Inflammatory macrophage treated with lipopolysaccharide for 4 hours (primary cell): ENCODE measurements at regions not wholly inside any gene's neighbourhood (a gene's known extent, or its start where the extent isn't known, plus 50 kb on each side); places are given as distances from the start of the nearest gene placed in this dataset.
"Not testable (repeated sequence)": the region's sequence is repeated elsewhere in the genome, so short reads cannot be mapped to it uniquely, and the experiment has no call there.

Experiments
- DNase-seq: peaks from one replicate; pipeline ENCODE4 v3.0.0-alpha.2; 2020

DNA sequence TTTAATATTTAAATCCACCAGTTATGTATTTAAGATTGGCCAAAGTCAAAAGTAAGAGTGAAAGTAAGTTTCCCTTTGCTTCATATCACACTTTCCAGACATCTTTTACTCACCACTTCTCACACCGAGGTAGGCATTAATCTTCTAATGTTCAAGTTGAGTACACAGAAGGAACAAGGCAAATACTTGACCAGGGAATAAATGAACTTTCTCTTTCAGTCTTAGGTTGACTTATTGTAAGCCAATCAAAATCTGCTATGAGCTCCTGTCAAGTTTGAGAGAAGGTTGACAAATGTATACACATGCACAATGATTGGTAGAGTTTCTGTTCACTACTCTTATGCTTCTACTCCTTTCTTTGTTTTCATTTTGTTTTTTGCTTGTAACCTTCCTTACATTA, 842.5 kb downstream of the REEP3 start:
- DNase-seq = no peak

DNA sequence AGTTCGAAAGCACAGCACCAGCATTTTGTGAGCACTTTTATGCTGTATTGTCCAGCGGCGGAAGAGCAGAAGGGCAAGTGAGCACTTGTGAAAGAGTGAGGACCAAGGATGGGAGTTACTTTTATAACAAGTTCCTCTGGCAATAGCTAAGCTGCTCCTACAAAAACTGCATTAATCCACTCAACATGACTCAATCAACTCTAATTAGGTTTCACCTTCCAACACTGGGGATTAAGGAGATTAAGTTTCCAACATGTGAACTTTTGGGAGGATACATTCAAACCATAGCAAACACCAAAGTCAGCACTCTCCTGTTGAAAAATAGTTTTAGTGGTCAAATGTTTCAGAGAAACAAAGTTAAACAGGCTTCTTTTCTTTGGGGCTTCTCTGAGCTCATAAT, 844.5 kb downstream of the REEP3 start:
- no peak for DNase-seq

DNA sequence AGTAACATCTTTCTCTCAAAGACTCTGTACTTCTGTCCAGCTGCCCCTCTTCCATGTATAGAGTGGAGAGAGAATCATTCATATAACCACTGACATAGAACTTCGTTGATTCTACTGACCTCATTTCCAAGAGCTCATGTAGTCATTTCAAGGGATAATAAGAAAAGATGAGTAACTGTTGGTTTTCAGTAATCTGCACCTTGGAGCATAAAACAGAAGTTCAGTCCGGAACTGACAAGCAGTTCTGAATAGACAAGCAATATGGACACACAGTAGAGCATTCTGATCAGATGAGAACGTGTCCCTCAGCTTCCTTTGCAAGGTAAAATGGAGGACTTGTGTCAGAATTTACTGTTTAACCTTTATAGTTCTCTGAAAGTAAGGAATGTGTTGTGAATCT, 847.1 kb downstream of the REEP3 start:
- DNase-seq = no peak

DNA sequence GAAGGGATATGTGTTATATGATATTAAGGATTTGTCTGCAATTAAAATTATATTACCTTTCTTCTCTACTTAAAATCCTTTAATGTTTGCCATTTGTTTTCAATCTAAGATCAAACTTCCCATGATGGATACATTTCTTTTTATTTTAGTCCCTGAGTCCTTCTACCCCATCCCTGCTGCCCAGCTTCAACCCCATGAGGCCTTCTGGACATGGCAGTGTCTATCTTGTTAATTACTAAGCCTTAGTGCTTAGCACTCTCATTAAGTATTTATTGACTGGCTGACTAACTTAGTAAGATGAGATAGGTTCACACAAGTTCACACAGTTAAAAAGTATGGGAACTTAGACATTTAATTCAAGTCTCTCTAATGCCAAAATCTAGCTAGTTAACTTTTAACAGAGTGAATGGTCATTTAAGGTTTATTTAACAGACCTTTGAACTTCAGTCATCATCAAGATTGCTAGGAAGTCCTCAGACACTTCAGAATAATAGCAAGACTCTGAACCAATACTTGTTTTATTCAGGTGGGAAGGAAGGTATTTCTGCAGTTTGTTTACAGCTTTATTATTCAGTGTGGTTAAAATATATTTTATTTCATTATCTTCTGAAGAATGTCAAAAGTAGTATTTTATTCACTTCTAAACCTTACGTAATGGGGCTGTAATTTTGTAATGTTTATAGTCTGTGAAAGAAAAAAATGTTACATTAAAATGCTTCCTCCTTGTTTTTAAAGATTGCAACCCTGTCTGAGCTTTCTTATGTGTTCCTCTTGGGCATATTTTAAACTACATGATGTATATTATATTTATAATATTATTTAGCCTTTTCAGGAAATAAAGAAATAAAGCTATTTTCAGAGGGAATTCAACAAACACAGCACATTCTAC, 848.9 kb downstream of the REEP3 start:
- no peak for DNase-seq

DNA sequence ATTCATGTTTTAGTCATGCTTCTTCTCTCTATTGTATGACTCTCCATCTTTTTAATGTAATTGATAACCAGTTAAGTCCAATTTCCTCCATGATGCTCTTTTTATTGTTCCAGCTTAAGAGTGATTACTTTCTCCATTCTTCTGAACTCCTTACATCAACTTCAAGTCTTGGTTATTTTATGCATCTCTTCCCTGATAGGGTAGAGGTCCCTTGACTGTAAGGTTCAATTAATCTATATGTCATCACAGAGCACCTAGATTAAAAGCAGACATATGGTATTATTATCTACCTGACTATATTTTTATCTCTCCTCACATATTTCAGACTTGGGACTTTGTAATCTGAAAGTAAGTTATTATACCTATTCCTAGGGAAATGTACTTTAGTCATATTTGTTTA, 853.1 kb downstream of the REEP3 start:
- no peak for DNase-seq

DNA sequence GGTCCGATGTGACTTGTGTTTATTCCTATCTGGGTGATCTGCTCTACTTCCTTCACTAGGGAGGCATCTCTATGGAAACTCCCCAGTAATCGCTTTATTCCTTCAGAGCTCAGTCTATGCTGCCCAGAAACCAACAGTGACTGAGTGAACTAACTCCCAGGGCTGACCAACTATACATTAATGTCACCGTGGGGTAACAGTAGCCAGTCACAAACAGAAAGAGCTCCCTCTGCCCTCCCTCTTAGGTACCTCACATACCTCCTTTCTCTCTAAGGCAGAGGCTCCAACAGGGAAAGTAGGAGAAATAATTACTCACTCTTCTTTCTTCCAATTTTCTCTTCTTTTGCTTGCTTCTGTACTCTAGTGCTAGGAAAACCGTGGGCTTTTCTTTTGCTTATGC, 855.0 kb downstream of the REEP3 start:
- no peak for DNase-seq

DNA sequence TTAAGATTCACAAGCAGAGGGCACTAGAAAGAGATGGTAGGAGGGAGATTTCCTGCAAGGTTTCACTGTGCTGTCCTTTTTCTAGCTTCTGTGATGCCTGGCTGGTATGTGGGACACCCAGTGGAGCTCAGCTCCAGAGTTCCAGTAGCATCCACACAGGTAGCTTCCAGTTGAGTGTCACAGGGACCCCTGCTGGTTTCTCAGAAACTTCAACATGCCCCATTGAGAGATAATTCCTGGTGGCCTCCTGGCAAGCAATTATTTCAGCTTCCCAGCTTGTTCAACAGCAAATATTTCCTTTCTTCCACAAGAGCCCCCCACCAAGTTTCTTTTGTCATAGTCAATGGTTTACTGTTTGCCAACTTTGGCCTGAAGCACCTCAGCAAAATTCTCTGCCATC, 858.7 kb downstream of the REEP3 start:
- DNase-seq = no peak

DNA sequence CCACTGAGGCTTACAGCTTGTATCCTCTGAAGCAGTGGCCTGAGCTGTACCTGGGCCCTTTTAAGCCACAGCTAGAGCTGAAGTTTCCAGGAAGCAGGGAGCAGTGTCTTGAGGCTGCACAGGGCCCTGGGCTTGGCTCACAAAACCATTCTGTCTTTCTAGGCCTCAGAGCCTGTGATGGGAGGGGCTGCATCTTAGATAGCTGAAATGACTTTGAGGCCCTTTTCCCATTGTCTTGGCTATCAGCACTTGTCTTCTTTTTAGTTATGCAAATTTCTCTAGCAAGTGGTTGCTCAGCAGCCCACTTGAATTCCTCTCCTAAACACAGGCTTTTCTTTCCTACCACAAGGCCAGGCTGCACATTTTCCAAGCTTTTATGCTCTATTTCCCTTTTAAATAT, 864.2 kb downstream of the REEP3 start:
- no peak for DNase-seq

DNA sequence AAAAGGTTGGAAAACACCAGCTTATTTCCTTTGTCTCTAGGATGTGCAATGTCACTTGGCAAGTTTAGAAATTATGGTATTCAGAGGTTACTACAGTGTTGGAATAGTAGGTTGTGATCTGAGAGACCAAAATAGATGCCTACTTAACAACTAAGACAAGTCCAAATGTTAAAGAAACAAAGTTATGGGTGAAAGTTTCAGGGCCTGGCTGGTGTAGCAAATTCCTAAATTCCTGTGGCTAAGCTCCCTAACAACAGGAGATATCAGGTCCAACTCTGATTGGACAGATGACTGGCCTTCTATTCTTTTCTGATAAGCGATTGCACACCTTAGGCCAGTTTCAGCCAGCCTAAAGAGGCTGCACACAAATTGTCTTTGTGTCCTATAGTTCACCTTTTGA, 873.5 kb downstream of the REEP3 start:
- no peak for DNase-seq

DNA sequence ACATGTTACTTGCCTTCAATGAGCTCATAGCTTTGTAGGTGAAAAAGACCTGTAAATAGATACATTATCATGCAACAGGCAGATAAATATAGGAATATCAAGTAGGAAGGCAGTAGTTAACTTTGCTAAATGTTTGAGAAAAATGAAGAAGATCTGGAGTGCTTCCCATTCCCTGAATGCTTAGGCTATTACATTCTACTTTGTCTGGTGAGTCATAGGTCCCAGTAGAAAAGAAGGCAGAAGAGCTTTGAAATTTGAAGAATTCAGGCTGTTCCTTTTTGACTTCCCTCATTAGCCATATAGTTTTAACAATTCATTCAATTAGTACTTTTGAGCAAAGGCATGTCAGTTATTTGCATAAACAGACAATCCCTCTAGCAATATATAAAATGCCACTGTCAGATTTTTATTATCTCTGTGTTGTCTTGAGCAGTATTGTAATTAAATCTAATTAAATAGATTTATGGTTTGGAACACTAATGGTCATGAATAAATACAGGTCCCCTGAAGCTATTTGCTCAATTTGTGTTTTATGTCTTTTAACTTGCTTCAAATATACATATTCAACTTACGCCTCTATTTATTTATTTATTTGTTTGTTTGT, 875.0 kb downstream of the REEP3 start:
- DNase-seq = no peak

DNA sequence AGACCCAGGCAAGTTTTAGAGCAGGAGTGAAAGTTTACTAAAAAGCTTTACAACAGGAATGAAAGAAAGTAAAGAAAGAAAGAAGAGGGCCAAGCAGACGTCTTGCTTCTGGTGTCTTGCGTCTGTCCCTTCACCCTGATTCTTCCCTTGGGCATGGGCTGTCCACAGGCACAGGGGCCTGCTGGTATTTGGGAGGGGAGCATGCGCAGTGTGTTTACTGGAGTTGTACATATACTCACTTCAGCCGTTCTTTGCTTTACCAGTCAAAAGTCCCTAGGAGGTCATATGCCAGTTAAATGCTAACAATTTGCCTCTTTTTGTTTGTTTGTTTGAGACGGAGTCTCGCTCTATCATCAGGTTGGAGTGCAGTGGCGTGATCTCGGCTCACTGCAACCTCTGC, 875.9 kb downstream of the REEP3 start:
- no peak for DNase-seq

DNA sequence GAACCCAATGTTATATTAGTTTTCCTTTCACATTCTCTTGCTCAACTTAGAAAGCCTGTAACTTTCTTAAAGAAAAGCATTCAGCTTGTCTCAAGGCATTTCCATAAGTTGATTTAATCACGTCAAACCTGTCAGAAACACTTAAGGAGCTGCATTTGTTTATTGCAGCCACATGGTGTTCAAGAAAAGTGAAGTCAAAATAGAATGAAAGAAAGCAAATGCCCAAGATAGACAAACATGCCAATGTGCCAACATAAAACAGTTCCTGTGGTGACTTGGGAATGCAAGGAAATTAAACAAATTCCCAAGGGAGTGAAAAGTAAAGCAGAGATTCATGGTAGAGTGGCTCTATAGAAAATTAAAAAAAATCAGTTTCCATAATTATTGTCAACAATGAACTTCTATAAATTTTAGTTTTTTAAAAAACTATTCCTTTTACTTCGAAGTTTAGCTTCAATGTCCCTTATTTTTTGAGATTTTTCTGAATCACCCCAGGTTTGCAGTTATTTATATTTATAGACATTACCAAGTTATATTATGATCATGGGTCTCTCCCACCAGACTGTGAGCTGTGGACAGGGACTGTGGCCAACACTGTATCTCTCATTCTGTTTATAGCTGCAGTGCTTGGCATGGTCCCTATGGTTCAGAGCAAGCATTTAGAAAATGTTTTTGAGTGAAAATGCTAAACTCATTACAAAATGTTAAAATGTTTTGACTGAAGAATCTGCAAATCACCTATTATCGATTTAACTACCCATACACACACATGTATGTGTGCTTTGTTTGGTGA, 887.4 kb downstream of the REEP3 start:
- no peak for DNase-seq

DNA sequence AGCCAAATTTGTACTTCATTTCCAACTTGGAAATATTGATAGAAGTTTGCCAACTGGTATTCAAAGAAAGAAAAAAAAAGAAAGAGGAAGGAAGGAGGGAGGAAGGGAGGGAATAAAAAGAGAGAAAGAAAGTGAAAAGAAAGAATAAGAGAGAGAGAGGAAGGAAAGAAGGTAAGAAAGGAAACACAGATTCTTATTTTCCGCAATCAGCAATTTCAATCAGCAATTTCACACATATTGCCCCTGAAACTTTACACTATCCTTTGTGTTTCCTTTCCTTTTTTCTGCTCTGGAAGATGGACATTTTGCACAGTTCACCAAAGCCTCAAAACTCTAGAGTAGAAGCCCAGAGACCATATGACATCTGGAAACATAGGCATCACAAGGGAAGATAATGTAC, 888.1 kb downstream of the REEP3 start:
- no peak for DNase-seq

DNA sequence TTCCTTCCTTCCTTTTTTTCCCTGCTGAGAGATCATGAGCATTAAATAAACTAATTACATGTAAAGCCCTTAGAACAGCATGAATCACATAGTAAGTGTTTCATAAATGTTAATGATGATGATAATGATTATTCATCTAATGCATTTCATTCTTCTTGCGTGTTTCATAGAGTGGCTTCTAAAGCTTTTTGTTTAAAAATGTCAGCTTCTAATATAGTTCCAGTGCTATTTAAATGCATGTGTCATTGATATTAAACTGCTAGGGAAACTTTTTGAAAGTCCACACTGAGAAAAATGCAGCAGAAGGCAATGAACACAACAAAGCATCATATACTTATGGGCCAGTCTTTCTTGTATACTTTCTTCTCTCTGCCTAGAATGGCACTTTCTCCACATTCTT, 894.8 kb downstream of the REEP3 start:
- DNase-seq = no peak

DNA sequence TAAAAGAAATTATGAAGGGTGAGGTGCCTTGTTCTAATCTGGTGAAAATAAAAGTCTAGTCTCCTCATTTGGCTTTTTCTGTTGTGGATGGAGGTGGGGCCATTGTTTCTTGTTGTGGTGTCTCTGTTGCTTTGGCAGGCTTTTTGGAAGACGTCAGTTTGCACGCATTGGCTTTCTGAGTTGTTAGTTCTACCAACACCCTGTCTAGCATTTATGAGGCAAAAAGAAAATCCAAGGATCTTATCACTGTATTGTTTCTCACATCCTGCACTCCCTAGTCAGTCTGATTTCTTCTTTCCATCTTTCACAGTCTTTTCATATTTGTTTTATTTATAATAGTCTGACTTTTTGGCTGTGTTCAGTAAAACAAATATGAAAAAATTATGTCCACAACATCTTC, 898.3 kb downstream of the REEP3 start:
- no peak for DNase-seq

DNA sequence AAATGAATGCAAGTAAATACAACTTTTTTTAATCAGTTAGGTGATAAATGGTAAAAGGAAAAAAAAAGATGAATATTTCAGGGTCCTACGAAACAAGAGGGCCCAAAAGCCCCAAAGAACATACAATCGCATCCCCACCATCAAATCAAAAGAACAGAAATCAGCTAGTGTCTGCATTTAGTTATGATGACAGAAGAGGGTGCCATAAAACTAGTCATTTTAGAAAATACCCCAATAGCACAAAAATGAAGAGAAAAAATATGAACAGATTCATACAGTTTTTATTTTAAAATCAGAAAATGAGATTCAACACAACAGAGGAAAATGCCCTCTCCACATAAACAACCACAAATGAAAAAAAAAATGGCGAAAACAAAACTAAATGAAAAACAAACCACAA, 905.5 kb downstream of the REEP3 start:
- DNase-seq = no peak

DNA sequence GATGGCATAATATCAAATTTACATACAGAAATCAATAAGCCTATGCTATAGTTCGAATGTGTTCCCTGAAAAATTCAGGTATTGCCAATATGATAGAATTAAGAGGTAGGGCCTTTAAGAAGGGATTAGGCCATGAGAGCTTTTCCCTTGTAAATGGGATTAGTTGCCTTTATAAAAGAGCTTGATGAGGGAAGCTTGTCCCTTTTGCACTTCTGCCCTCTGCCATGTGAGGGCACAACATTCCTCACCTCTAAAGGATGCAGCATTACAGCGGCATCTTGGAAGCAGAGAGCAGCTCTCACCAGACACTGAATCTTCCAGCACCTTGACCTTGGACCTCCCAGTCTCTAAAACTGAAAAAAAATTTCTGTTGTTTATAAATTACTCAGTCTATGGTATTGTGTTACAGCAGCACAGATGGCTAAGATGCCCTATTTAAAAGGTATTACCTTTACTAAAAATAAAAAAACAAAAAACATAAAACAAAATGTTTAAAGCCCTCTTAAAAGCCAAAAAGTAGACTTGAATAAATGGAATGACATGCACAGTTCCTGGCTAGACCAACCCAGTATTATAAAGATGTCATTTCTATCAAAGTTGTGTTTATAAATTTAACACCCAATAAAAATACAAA, 909.6 kb downstream of the REEP3 start:
- DNase-seq = no peak

DNA sequence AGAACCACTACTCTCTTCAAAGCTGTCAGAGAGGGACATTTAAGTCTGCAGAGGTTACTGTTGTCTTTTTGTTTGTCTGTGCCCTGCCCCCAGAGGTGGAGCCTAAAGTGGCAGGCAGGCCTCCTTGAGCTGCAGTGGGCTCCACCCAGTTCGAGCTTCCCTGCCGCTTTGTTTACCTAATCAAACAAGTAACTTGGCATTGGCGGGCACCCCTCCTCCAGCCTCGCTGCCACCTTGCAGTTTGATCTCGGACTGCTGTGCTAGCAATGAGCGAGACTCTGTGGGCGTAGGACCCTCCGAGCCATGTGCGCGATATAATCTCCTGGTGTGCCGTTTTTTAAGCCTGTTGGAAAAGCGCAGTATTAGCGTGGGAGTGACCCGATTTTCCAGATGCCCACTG, 920.7 kb downstream of the REEP3 start:
- not testable (repeated sequence) for DNase-seq

DNA sequence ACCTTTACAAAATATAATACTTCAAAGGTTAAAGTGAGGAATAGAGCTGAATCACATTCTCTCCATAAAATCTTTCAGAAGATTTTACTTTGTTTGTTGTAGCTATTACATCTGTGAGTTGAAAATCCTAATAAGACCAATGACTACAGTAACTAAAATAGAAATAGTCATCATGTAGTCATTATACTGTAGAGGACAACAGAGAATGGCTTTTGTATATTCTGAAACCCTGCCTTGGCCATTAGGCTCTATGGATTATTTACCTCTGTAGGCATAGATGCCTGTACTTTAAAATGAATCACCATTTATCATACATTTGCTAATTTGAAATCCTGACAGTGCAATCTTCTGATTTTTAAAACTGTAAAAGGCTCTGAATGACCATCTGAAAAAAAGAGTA, 923.0 kb downstream of the REEP3 start:
- no peak for DNase-seq

DNA sequence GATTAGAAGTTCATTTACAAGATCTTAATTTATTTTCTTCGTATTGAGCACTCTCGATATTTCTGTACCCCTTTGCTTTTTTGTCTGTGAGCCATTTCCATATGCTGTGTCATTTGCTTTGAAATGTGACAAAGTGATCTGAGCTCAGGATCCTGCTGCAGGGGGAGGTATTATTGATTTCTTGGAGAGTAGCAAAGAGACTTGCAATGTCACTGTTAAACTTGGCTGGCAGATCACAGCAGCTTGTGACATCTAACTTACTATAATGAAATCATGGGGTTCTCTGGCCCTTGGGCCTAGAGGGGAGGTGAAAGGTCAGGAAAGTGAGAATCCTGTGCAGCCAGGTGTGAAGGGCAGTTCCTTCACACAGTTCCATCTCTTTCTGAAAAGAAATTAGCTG, 923.4 kb downstream of the REEP3 start:
- DNase-seq = no peak

DNA sequence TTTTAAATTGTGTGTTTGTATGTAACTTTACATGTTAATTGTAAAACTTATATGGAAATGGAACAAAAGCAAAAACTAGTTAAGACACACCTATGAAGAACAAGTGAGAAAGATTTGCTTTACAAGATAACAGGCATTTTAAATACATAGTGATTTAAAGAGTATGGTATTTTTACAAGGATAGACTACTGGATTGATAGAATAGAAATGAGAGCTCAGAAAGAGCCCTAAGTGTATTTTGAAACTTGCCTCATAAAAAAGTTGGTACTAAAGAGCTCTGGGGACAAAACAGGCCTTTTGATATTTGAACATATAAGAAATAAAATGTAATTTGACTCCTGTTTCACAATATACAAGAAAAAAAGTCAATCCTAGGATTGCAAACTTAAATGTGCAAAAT, 928.4 kb downstream of the REEP3 start:
- DNase-seq = no peak

DNA sequence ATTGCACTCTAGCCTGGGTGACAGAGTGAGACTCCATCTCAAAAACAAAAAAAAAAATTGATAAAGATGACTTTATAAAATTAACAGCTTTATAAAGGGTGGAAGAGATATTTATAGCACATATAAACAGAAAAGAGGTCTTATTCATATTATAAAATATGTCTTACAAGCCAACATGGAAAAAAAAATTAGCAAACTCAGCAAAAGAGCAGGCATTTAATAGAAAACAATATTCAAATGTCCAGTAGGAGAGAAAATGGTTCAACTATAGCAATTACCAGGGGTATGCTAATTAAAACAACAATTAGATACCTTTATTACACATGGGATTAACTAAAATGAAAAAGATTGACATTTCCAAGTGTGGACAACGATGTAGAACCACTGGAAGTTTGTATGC, 929.1 kb downstream of the REEP3 start:
- no peak for DNase-seq

DNA sequence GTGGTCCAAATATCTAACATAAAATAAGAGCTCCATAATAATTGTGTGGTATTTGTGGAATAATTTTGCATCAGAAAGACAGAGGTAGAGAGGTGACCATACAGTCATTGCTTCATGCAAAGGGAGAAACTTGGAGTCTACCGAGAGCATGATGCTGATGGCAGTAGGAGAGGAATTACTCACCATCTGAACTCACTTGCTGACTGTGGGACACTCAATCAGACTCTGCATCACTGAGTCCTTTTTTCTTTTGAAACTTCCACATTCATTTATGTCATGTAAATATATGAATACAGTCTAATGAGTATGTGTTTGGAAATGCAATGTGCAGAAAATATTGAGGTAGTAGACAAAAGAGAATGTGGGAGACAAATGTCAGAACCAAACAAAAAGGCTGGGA, 933.8 kb downstream of the REEP3 start:
- no peak for DNase-seq

DNA sequence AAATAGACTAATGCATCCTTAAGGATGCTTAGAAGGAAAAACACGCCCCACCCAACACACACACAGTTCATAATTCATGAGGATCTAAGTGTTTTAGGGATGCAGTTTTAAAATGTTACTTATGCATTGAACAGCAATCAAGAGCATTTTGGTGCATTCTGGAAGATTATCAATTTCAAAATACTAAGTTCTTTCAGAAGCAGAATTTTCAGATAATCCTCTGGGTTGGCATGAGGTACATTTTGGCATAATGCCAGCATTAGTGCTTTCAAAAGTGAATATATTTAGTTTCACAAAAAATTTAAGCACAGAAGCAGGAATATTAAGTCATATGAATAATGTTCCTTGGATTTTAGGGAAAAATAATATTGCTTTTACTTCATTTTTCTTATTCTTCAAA, 937.1 kb downstream of the REEP3 start:
- no peak for DNase-seq
